ENCODE measurements at regions not wholly inside any gene's neighbourhood (a gene's known extent, or its start where the extent isn't known, plus 50 kb on each side); places are given as distances from the start of the nearest gene placed in this dataset.

DNA sequence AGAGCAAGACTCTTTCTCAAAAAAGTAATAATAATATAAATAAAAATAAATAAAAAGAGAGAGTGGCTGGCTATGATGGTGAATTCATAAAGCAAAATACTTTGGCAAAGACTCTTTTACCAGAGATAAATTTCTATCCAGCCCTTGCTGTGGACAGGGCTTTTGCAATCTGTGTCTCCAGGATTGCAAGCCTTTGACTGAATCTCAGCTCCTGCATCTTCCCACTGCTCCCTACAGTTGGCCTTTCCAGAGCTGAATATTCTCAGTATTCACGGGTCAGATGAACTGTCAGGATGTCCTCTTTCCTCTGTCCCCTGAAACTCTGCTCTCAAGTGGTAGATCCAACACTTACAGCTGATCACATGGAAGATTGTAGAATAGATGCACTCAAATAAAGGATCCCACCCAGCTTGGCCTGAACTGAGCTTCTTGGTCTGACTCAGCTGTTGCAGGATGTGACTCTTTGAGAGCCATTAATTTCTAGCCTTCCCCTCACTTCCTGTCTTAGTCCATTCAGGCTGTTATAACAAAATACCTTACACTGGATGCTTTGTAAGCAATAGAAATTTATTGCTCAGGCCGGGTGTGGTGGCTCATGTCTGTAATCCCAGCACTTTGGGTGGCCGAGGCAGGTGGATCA lies 123.4 kb upstream of the GUCY1A1 start:
- TF ChIP-seq CTCF (conservative IDR thresholded peaks at IDR 0.05), result no peak
- no peak for TF ChIP-seq ZFX (IDR thresholded peaks at IDR 0.05)

Data from C4-2B (cell line).